ENCODE measurements at regions not wholly inside any gene's neighbourhood (a gene's known extent, or its start where the extent isn't known, plus 50 kb on each side); places are given as distances from the start of the nearest gene placed in this dataset.
"Not testable (repeated sequence)": the region's sequence is repeated elsewhere in the genome, so short reads cannot be mapped to it uniquely, and the experiment has no call there.

DNA sequence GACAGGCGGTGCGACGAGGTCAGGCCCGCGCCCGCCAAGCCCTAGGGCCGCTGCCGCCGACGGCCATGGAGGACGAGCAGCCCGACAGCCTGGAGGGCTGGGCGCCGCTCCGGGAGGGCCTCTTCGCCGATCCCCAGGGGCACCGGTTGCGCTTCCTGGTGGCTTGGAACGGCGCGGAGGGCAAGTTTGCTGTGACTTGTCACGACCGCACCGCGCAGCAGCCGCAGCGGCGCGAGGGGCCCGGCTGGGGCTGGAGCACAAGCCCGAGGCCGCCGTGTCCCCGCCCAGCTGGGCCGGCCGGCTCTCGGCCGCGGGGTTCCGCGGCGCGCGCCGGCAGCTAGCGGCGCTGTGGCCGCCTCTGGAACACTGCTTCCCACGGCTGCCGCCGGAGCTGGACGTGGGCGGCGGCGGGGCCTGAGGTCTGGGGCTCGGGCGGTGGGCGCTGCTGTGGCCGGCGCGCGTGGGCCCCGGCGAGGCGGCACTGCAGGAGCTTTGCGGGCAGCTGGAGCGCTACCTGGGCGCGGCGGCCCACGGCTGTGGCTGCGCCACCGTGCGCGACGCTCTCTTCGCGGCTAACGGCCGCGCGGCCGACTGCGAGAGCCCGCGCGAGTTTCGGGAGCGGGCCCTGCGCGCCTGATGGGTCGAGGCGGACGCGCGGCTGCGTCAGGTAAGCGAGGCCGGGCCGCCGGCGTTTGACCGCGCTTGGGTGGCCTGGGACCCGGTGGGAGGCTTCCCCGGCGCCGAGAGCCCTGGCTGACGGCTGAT is 122.0 kb upstream of the NIPA1 start:
- not testable (repeated sequence) for TF ChIP-seq CTCF (conservative IDR thresholded peaks at IDR 0.05 in 1 of 2, IDR thresholded peaks at IDR 0.05 in 1 of 2; ENCODE audit: low read depth in 1 of 2, low read length in 2 of 2); EZH2 (IDR thresholded peaks at IDR 0.05; ENCODE audit: low read length, missing control alignments)

Measured in fibroblast of lung (primary cell).